Renal cortical epithelial cell (primary cell): ENCODE measurements at regions not wholly inside any gene's neighbourhood (a gene's known extent, or its start where the extent isn't known, plus 50 kb on each side); places are given as distances from the start of the nearest gene placed in this dataset.
"Not testable (repeated sequence)": the region's sequence is repeated elsewhere in the genome, so short reads cannot be mapped to it uniquely, and the experiment has no call there.

Source experiments
- DNase-seq: peaks from one replicate; pipeline ENCODE4 v3.0.0-alpha.2; 2011; ENCODE audit warnings: low read depth

- no peak for DNase-seq
Measured at GRCh38 chr11:56876621-56877275, 112.0 kb upstream of the OR5AK2 start.

GRCh38 chr11:56855217-56855616 lies 106.7 kb upstream of the OR9G4 start:
- no peak for DNase-seq

DNA sequence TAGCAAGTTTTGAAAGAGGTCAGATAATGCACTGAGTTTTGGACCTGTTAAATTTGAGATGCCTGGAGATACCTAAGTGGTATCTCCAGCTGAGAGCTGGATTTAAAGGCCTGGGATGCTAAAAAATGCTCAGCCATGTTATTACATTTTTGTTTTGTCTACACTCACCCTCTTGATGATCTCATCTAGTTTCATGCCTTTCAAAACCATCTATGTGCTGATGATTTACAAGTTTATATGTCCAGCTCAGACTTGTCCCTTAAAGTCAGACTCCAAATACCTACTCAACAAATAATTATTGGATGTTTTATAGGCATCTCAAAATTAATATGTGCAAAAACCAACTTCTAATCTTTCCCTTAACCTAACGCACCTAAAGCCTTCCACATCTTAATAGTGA lies 103.6 kb upstream of the OR9G4 start:
- DNase-seq, result no peak

GRCh38 chr11:56849852-56850251 lies 101.4 kb upstream of the OR9G4 start:
- no peak for DNase-seq

DNA sequence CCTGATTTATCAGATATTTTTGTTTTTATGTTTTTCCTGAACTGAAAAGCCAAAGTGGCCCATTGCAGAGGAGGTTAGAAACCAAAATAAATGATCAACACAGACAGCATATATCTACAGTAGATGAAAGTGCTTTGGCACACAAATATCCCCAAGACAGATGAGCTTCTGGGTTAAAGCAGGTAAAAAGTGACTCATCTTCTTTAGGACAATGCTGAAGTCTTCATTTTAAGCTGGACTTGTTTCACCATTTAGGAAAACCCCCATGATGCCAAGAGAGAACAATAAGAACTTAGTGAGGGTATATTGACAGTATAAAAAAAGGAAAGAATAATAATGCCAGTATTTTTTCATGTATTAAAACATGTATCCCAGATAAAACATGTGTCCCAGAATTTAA lies 100.8 kb upstream of the OR9G4 start:
- DNase-seq, result no peak

DNA sequence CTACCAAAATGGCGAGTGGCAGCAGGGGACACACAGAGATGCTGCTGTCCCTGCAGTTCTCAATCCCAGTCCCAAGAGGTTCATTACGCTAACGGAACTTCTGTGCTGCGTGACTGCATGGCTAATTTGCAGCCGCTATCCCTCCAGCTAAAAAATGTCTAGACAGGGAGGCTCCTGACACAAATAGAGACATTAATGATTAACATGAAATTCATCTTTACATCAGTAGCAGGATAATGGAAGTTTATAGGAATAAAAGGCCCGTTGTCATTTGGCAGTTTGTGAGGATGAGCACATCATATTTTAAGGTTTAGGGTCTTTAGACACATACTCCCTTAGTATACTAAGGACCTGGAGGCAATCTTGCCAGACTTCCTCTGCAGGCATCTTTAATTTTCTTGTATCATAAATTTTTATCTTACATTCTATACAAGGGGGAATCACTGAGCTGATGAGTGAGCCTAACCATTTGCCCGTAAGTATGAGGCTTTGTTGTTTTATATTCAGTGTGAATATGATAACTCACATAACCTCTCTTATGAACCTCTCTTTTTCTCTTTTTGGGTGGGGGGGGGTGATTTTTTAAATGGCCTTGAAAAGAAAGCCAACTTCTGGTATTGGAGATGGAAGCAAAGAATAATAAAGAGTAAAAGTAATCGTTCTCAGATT lies 99.8 kb upstream of the OR9G4 start:
- no peak for DNase-seq

- peak; percentile 2 for DNase-seq
Measured at GRCh38 chr11:56846631-56847576, 98.4 kb upstream of the OR9G4 start.

- DNase-seq, result no peak
Measured at GRCh38 chr11:56845121-56845732, 96.7 kb upstream of the OR9G4 start.

GRCh38 chr11:56843816-56844215 lies 95.3 kb upstream of the OR9G4 start:
- DNase-seq, result no peak

DNA sequence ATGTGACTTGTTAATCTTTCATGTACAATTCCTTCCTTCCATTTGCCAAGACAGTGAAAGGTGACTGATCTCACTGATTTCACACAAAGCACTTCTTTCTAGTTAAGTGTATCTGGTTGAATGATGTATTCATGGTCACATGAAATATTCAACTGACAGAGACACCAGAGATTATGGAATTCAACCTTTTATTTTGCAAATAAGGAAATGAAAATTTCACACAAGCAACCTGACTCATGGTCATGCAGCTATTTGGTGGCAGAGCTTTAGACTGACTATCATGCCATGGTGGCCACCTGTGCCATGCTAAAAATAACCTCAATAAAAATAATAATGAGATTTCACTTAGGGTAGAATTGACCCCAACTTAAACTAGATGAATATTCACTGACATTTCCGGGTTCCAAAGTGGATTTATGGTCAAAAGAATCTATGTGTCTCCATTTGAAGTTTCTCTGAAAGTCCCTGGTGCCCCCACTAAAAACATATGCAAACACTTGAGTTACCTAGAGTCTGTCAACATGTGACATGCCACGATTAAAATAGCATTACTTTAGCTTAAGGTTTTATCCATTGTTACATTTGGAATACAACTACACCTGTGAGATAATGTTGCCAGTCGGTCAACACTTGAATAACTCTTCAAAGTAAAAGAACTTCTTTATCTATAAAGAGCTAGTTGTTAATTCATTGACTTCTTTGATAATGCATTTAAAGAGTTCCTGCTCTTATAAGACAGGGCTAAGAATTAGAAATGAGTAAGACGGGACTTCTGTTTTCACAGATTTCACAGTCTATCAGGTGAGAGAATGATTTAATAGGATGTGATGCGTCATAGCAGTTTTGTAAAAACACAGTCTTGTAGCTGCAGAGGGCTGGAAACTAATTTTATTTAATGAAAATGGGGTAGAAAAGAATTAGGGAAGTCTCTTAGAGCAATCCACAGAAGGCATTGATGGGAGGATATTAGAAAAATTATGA lies 94.6 kb upstream of the OR9G4 start:
- DNase-seq, result no peak

DNA sequence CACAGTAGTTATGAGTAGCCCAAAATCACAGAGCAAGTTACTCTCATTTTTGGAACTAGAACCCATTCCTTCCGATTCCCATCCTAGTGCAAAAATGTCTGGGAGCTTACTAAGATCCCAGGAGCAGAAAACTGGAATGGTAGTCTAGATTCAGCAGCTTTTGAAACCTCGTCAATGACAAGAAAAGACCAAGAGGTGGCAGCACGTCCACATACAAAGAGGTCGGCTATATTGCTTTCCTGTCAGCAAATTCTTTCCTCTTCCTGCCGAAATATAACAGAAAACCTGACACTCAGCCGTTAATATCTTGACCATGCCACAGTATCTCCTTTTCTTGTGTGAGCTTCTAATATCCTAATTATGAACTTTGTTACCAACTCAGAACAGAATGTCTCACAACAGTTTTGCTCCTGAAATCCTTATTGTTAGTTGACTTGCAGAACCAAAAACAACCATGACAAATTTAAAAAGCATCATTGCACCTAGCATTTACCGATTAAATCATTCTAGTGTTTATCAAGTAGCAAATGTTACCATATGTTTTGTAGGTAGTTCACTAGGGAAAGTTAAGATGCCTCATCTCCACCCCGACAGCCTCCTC lies 92.8 kb upstream of the OR9G4 start:
- DNase-seq, result peak; percentile 48

GRCh38 chr11:56827357-56827756 lies 78.9 kb upstream of the OR9G4 start:
- not testable (repeated sequence) for DNase-seq

- DNase-seq, result no peak
Measured at GRCh38 chr11:56819916-56820315, 71.4 kb upstream of the OR9G4 start.

DNA sequence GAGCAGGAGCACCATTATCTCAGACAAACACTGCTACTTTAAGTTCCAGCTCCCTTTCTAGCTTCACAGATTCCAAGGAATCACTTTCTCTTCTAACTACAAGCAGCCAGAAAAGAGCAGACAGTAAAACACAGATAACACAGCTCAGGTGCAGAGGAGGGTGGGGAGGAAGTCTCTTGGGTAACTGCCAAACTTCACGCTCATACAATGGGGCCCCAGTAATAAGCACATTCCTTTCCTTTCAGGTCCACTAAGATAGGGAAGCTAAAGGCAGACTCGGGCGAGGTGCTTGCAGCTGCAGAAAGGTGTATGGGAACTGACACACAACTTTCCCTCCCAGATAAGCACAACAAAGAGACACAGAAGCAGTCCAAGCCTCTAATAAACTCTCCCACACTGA lies 69.2 kb upstream of the OR9G4 start:
- no peak for DNase-seq

DNA sequence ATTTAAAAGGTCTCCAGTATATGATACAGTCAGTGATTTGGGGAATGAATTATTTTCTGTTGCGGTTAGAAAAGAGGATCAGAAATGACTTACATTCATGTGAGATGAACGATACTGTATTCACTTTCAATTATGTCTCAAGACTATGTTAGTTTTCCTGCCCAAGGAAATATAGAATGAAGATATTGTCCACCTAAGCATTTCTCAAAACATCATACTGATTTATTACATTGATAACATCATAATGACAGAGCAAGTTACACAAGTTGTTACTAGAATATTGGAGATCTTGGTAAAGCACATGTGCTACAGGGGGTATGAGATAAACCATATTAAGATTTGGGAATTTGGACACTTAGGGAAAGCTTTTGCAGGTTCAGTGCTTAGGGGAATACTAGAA lies 67.8 kb upstream of the OR9G4 start:
- no peak for DNase-seq

DNA sequence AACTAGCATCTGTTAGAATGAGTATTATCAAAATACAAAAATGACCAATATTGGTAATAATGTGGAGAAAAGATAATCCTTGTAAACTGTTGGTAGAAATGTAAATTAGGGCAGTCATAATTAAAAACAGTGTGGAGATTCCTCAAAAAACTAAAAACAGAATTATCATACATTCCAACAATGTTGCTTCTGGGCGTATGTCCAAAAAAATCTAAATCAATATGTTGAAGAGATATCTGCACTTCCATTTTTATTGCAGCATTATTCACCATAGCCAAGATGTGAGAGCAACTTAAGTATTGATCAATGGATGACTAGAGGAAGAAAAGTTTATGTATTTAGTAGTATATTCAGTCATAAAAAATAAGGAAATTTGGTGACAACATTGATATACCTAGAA lies 59.8 kb upstream of the OR9G4 start:
- DNase-seq, result no peak

- no peak for DNase-seq
Measured at GRCh38 chr11:56799691-56800210, 51.3 kb upstream of the OR9G4 start.
